ENCODE measurements at regions not wholly inside any gene's neighbourhood (a gene's known extent, or its start where the extent isn't known, plus 50 kb on each side); places are given as distances from the start of the nearest gene placed in this dataset.

- peak overlapping the region in 1 of 4 donors; percentile 2 for H3K27ac ChIP-seq (replicated peaks in 1 of 4)
- no peaks in the 10 kb centered on the region for H3K9me3 ChIP-seq
- WGBS, result 59% methylated on average over 2 of the region's 2 CpGs
- no peak for DNase-seq (ENCODE audit: extremely low spot score)
- intact Hi-C loops (cut with DNase I), result no loop called here
- no peak overlapping the region for H3K4me3 ChIP-seq
- H3K4me1 ChIP-seq, result no peaks in the 10 kb centered on the region
- TF ChIP-seq POLR2A (IDR thresholded peaks at IDR 0.05; ENCODE audit: low read depth), result no peak
- TF ChIP-seq CTCF (IDR thresholded peaks at IDR 0.05), result no peak
- TF ChIP-seq EP300 (IDR thresholded peaks at IDR 0.05), result no peak
- TF ChIP-seq POLR2AphosphoS5 (IDR thresholded peaks at IDR 0.05), result no peak
- H3K36me3 ChIP-seq, result no peaks in the 10 kb centered on the region
- H3K27me3 ChIP-seq, result no peaks in the 10 kb centered on the region
These were observed 120.9 kb upstream of the EGFR start for GRCh38 chr7:54897891-54898290.

GRCh38 chr7:54898659-54899340, 120.0 kb upstream of the EGFR start:
- no peak for DNase-seq (ENCODE audit: extremely low spot score)
- H3K27ac ChIP-seq (replicated peaks in 1 of 4), result peak overlapping the region in 3 of 4 donors; percentile 2 to 8 (median 7)
- no peaks in the 10 kb centered on the region for H3K9me3 ChIP-seq
- 58% methylated on average over 9 of the region's 9 CpGs for WGBS
- no peaks in the 10 kb centered on the region for H3K36me3 ChIP-seq
- H3K4me1 ChIP-seq, result no peaks in the 10 kb centered on the region
- no peaks in the 10 kb centered on the region for H3K27me3 ChIP-seq
- intact Hi-C loops (cut with DNase I), result no loop called here
- no peak overlapping the region for H3K4me3 ChIP-seq
- TF ChIP-seq EP300 (IDR thresholded peaks at IDR 0.05) (no peak), POLR2AphosphoS5 (IDR thresholded peaks at IDR 0.05) (peak; percentile 33 to 36), CTCF (IDR thresholded peaks at IDR 0.05) (no peak)

GRCh38 chr7:54901840-54902239, 117.0 kb upstream of the EGFR start:
- TF ChIP-seq CTCF (IDR thresholded peaks at IDR 0.05) (no peak), EP300 (IDR thresholded peaks at IDR 0.05) (no peak), POLR2AphosphoS5 (IDR thresholded peaks at IDR 0.05) (no peak), POLR2A (IDR thresholded peaks at IDR 0.05; ENCODE audit: low read depth) (no peak)
- H3K27me3 ChIP-seq, result no peaks in the 10 kb centered on the region
- 97% methylated on average over 5 of the region's 5 CpGs for WGBS
- H3K4me3 ChIP-seq, result no peak overlapping the region
- intact Hi-C loops (cut with DNase I), result no loop called here
- no peak for DNase-seq (ENCODE audit: extremely low spot score)
- H3K4me1 ChIP-seq, result no peaks in the 10 kb centered on the region
- H3K36me3 ChIP-seq, result no peaks in the 10 kb centered on the region
- no peak overlapping the region for H3K27ac ChIP-seq (replicated peaks in 1 of 4)
- no peaks in the 10 kb centered on the region for H3K9me3 ChIP-seq

- TF ChIP-seq CTCF (IDR thresholded peaks at IDR 0.05) (no peak), POLR2AphosphoS5 (IDR thresholded peaks at IDR 0.05) (peak; percentile 39 to 63)
- Histone ChIP-seq H3K9me3 (no peaks in the 10 kb centered on the region), H3K27me3 (no peaks in the 10 kb centered on the region), H3K4me3 (no peak overlapping the region), H3K36me3 (no peaks in the 10 kb centered on the region), H3K4me1 (no peaks in the 10 kb centered on the region), H3K27ac (replicated peaks in 1 of 4) (no peak overlapping the region)
- 68% methylated on average over 4 of the region's 4 CpGs for WGBS
- DNase-seq (ENCODE audit: extremely low spot score), result no peak
- intact Hi-C loops (cut with DNase I), result no loop called here
These were observed 114.7 kb upstream of the EGFR start for GRCh38 chr7:54904130-54904529.

- intact Hi-C loops (cut with DNase I), result no loop called here
- Histone ChIP-seq H3K9me3 (peaks cover 0 to under 1% (median 0%) of the 10 kb centered on the region in 4 donors), H3K27me3 (no peaks in the 10 kb centered on the region), H3K4me1 (no peaks in the 10 kb centered on the region), H3K36me3 (no peaks in the 10 kb centered on the region), H3K27ac (replicated peaks in 1 of 4) (no peak overlapping the region), H3K4me3 (no peak overlapping the region)
- no peak for DNase-seq (ENCODE audit: extremely low spot score)
- TF ChIP-seq POLR2A (IDR thresholded peaks at IDR 0.05; ENCODE audit: low read depth) (no peak), EP300 (IDR thresholded peaks at IDR 0.05) (no peak), CTCF (IDR thresholded peaks at IDR 0.05) (no peak), POLR2AphosphoS5 (IDR thresholded peaks at IDR 0.05) (no peak)
- WGBS, result 90% methylated on average over 7 of the region's 7 CpGs
These were observed 113.8 kb upstream of the EGFR start for GRCh38 chr7:54904986-54905385.
